HCT116 (cell line): ENCODE measurements at regions not wholly inside any gene's neighbourhood (a gene's known extent, or its start where the extent isn't known, plus 50 kb on each side); places are given as distances from the start of the nearest gene placed in this dataset.

ENCODE experiments used
- ATF3 ChIP-seq: IDR thresholded peaks from 2 replicates; pipeline ENCODE4 v1.6.1; 2012
- CTCF ChIP-seq, 3 experiments: fragments of 200-600 bp in 1 of 3; sonication (generic) in 1 of 3; IDR thresholded peaks in 2 of 3; conservative IDR thresholded peaks in 1 of 3; 2 replicates each; pipeline ENCODE4 v1.5.1; 2012 to 2017; ENCODE audit warnings: low read depth in 2 of 3, low read length in 2 of 3, antibody characterized with exemption in 1 of 3, borderline replicate concordance in 1 of 3, control low read depth in 1 of 3, mild to moderate bottlenecking in 1 of 3, mixed read lengths in 1 of 3, mixed run types in 1 of 3, moderate library complexity in 1 of 3; ENCODE audit not compliant: insufficient read depth in 1 of 3
- EZH2 ChIP-seq: fragments of 200-600 bp; sonication (generic); IDR thresholded peaks from 2 replicates; pipeline ENCODE4 v1.6.1; 2017; ENCODE audit warnings: antibody characterized with exemption, mixed run types
- MAX ChIP-seq: IDR thresholded peaks from 2 replicates; pipeline ENCODE4 v1.6.1; 2012
- POLR2A ChIP-seq: IDR thresholded peaks from 2 replicates; pipeline ENCODE4 v1.7.0; 2011; ENCODE audit warnings: borderline replicate concordance; ENCODE audit not compliant: insufficient read depth, insufficient read length; ENCODE audit errors: extremely low read depth
- SP1 ChIP-seq: IDR thresholded peaks from 2 replicates; pipeline ENCODE4 v1.6.1; 2012; ENCODE audit warnings: low read depth

- TF ChIP-seq CTCF (IDR thresholded peaks at IDR 0.05 in 2 of 3, conservative IDR thresholded peaks at IDR 0.05 in 1 of 3; ENCODE audit: borderline replicate concordance in 1 of 3, insufficient read depth in 1 of 3, low read depth in 2 of 3, low read length in 2 of 3) (no peak), EZH2 (no peak), SP1 (no peak), MAX (no peak), POLR2A (no peak), ATF3 (no peak)
Observed at GRCh38 chr11:7197469-7197868, 54.2 kb upstream of the SYT9 start.
